Esophagus squamous epithelium (tissue), 5 donors: ENCODE measurements at regions not wholly inside any gene's neighbourhood (a gene's known extent, or its start where the extent isn't known, plus 50 kb on each side); places are given as distances from the start of the nearest gene placed in this dataset.

Experiments used
- DNase-seq: peaks from one replicate; lab custom pipeline; 2025; lab: John Stamatoyannopoulos, UW
- H3K27ac ChIP-seq, 4 donors: fragments of 200-600 bp; sonication (generic); one replicate each; pipeline ENCODE4 v1.5.1; 2016 to 2019; ENCODE audit warnings: mild to moderate bottlenecking in 1 of 4
- H3K27me3 ChIP-seq, 4 donors: fragments of 200-600 bp; sonication (generic); 1 replicate in 3 of 4; 2 replicates in 1 of 4; pipeline versions ENCODE4 v1.5.1 to v1.6.0; 2017 to 2021; ENCODE audit warnings: antibody characterized with exemption in 1 of 4
- H3K36me3 ChIP-seq, 3 donors: fragments of 200-600 bp; sonication (generic); one replicate each; pipeline ENCODE4 v1.5.1; 2016 to 2019
- H3K4me1 ChIP-seq, 3 donors: fragments of 200-600 bp; sonication (generic); one replicate each; pipeline ENCODE4 v1.5.1; 2017 to 2019
- H3K4me3 ChIP-seq, 4 donors: fragments of 200-600 bp; sonication (generic); 1 replicate in 3 of 4; 2 replicates in 1 of 4; pipeline ENCODE4 v1.5.1; 2016 to 2019; ENCODE audit warnings: mild to moderate bottlenecking in 2 of 4, moderate library complexity in 1 of 4
- H3K9me3 ChIP-seq, 3 donors: fragments of 200-600 bp; sonication (generic); one replicate each; pipeline ENCODE4 v1.5.1; 2016 to 2019
- POLR2A ChIP-seq, 4 donors: fragments of 450-650 bp; IDR thresholded peaks; one replicate each; pipeline ENCODE4 v1.6.1; 2017; ENCODE audit warnings: antibody characterized with exemption in 4 of 4, mild to moderate bottlenecking in 4 of 4, moderate library complexity in 3 of 4
- WGBS, 2 donors: methylation state at CpG; one replicate each; pipeline ENCODE4 v1.1.5; 2018; 5-methylcytosine and 5-hydroxymethylcytosine counted together
- intact Hi-C: fragments of 100-400 bp; cut with DNase I; formaldehyde crosslinking; loops from one replicate; pipeline ENCODE4 v1.15.0; 2022
- TF ChIP-seq, protein P1 (sequence below), 6 experiments: fragments of 450-650 bp in 4 of 6; fragments of 200-600 bp in 2 of 6; sonication (generic) in 2 of 6; IDR thresholded peaks; one replicate each; pipeline ENCODE4 v1.5.1; 2016 to 2019; ENCODE audit warnings: antibody characterized with exemption in 6 of 6, mild to moderate bottlenecking in 4 of 6, moderate library complexity in 4 of 6
- donor health status: DM: yes; HTN: yes; CAD: no.

DNA sequence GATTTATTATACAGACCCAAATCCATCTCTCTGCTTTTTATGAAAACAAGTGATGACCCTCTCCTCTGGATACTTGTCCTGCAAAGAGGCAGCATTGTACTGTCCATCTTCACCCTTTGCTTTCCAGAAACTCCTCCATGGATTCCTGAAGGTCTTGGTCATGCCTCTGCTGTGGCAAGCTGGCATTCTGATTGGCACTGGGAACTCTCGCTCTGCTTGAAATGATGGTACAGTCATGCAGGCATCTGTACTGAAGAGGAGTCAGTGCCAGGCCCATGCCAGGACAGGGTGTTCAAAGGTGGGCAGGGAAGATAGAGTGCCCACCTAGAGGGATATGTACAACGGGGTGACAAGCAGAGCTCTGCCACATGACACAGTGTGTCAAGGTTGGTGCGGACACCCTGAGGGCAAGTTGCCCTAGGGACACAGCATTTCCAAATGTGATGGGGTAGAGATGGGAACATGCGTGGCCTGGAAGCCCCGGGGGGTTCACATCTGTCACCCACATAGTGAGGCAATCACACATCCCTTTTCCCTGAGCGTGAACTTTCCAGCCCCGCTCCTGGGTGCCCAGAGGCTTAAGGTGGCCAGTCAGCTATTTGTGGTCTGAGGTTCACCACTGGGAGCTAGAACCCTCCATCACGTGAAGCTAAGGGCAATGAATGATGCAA is 235.7 kb upstream of the TCERG1L start:
- intact Hi-C loops: no loop called here
- Histone ChIP-seq H3K4me3 (no peak overlapping the region), H3K27ac (no peak overlapping the region), H3K36me3 (no peaks in the 10 kb centered on the region), H3K4me1 (no peaks in the 10 kb centered on the region), H3K9me3 (no peaks in the 10 kb centered on the region), H3K27me3 (peaks cover 0 to 43% (median 0%) of the 10 kb centered on the region in 4 donors)
- no peak for DNase-seq
- TF ChIP-seq POLR2A (IDR thresholded peaks at IDR 0.05): no peak
- TF ChIP-seq, protein P1, sequence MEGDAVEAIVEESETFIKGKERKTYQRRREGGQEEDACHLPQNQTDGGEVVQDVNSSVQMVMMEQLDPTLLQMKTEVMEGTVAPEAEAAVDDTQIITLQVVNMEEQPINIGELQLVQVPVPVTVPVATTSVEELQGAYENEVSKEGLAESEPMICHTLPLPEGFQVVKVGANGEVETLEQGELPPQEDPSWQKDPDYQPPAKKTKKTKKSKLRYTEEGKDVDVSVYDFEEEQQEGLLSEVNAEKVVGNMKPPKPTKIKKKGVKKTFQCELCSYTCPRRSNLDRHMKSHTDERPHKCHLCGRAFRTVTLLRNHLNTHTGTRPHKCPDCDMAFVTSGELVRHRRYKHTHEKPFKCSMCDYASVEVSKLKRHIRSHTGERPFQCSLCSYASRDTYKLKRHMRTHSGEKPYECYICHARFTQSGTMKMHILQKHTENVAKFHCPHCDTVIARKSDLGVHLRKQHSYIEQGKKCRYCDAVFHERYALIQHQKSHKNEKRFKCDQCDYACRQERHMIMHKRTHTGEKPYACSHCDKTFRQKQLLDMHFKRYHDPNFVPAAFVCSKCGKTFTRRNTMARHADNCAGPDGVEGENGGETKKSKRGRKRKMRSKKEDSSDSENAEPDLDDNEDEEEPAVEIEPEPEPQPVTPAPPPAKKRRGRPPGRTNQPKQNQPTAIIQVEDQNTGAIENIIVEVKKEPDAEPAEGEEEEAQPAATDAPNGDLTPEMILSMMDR (IDR thresholded peaks at IDR 0.05): no peak
- 95% methylated on average over 6 of the region's 8 CpGs; no CpG with 5 or more reads in 1 of the 2 donors for WGBS, 2 donors

DNA sequence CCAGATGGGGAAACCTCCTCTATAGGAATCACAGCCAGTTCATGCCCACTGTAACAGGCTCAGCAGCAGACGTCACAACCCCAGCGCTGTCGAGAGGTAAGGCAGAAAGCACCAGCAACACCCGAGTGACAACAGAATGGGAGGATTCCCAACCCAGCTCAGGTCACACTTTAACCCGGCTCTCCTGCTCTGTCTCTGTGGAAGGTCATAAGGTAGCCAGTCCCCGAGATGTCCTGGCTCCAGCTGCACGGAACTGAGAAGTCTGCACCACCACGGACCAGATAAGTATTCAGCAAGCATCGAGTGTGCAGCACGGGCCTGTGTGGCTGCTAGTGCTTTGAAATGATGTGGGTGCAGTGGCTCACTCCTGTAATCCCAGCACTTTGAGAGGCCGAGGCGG is 236.7 kb upstream of the TCERG1L start:
- Histone ChIP-seq H3K4me1 (no peaks in the 10 kb centered on the region), H3K27me3 (peaks cover 0 to 40% (median 0%) of the 10 kb centered on the region in 4 donors), H3K4me3 (no peak overlapping the region), H3K27ac (no peak overlapping the region), H3K9me3 (no peaks in the 10 kb centered on the region), H3K36me3 (no peaks in the 10 kb centered on the region)
- no peak for DNase-seq
- TF ChIP-seq, protein P1 (IDR thresholded peaks at IDR 0.05): no peak
- no peak for TF ChIP-seq POLR2A (IDR thresholded peaks at IDR 0.05)
- 76 to 83% methylated on average over 1 to 12 of the region's 12 CpGs for WGBS, 2 donors
- intact Hi-C loops: no loop called here

DNA sequence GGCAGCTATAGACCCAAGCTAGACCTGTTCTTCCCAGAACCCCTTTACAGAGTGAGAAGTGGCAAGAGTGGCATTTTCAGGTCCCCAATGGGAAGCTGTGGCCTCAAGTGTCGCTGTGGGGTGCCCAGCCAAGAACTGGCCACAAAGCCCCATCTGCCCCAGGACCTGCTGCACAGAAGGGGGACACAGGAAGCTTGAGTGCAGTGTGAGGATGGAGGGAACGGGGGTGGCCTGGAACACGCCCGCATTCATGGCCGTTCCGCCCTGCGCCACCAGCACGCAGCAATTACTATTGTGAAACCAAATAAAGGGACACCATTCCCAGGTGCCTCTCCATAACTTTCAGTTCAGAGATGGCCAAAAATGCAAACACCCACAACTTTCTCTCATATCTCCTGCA is 237.6 kb upstream of the TCERG1L start:
- no peak overlapping the region for H3K27ac ChIP-seq
- WGBS, 2 donors: 86 to 88% methylated on average over 7 to 8 of the region's 8 CpGs
- no peaks in the 10 kb centered on the region for H3K36me3 ChIP-seq
- no peak for DNase-seq
- H3K9me3 ChIP-seq: no peaks in the 10 kb centered on the region
- no peaks in the 10 kb centered on the region for H3K4me1 ChIP-seq
- TF ChIP-seq, protein P1 (IDR thresholded peaks at IDR 0.05): no peak
- TF ChIP-seq POLR2A (IDR thresholded peaks at IDR 0.05): no peak
- H3K27me3 ChIP-seq: peaks cover 0 to 43% (median 0%) of the 10 kb centered on the region in 4 donors
- H3K4me3 ChIP-seq: no peak overlapping the region
- intact Hi-C loops: no loop called here

DNA sequence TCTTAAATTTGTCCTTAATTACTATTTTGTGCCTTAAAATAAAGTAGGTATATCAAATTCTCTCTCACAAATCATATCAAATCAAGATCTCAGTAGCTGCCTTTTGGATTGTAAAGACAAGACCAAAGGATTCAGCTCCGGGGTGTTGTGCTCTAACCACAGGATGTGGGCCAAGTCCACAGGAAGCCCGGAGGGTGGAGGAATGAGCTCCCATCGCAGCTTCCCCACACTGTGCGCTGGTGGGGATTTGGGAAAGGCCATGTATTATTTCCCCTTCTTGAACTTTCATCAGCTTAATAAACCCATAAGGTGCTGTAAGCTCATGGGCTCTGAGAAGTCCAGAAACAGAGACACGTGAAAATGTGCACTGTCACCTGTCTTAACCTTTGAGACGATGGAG is 241.6 kb upstream of the TCERG1L start:
- Histone ChIP-seq H3K27ac (no peak overlapping the region), H3K9me3 (no peaks in the 10 kb centered on the region), H3K4me1 (no peaks in the 10 kb centered on the region), H3K36me3 (no peaks in the 10 kb centered on the region), H3K27me3 (peaks cover 0 to 33% (median 0%) of the 10 kb centered on the region in 4 donors), H3K4me3 (no peak overlapping the region)
- intact Hi-C loops: no loop called here
- 60 to 75% methylated on average over 5 to 6 of the region's 6 CpGs for WGBS, 2 donors
- no peak for DNase-seq
- TF ChIP-seq, protein P1 (IDR thresholded peaks at IDR 0.05): no peak
- no peak for TF ChIP-seq POLR2A (IDR thresholded peaks at IDR 0.05)

DNA sequence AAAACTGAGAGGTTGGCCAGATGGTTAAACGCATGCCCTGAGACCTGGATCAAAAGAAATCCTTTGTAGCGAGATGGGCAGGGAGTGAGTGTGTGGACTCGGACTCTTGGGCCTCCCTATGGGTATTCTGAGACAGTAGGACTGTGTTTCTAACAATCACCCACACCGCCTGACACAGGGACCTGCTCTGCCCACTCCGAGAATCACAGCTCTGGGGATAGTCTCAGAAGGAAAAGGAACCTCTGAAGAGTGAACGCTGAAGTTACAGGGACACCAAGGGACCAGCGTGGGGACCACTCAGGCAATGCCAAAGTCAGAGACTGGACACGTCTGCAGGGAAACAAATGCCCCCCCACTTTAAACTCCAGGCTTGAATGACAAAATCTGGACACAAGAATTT is 242.1 kb upstream of the TCERG1L start:
- Histone ChIP-seq H3K4me3 (no peak overlapping the region), H3K9me3 (no peaks in the 10 kb centered on the region), H3K4me1 (no peaks in the 10 kb centered on the region), H3K27ac (no peak overlapping the region), H3K36me3 (no peaks in the 10 kb centered on the region), H3K27me3 (peaks cover 0 to 30% (median 0%) of the 10 kb centered on the region in 4 donors)
- intact Hi-C loops: no loop called here
- TF ChIP-seq, protein P1 (IDR thresholded peaks at IDR 0.05): no peak
- TF ChIP-seq POLR2A (IDR thresholded peaks at IDR 0.05): no peak
- DNase-seq: no peak
- 74 to 81% methylated on average over 4 to 7 of the region's 8 CpGs for WGBS, 2 donors
